H1 (cell line): ENCODE measurements at regions not wholly inside any gene's neighbourhood (a gene's known extent, or its start where the extent isn't known, plus 50 kb on each side); places are given as distances from the start of the nearest gene placed in this dataset.

Source experiments
- CTCF ChIA-PET: fragments of 300-600 bp; sonication (Branson Sonifier 250); formaldehyde crosslinking; loops from one replicate; lab custom pipeline; 2021; ENCODE audit not compliant: partially characterized antibody; lab: Charles Lee
- POLR2A ChIA-PET: fragments of 300-600 bp; sonication (Branson Sonifier 250); formaldehyde crosslinking; loops from one replicate; lab custom pipeline; 2021; ENCODE audit warnings: inconsistent platforms; ENCODE audit not compliant: partially characterized antibody; lab: Charles Lee
- DNase-seq, 2 experiments: peaks; one replicate each; pipeline versions ENCODE4 v3.0.0 to v3.0.0-alpha.2; 2010 to 2022; ENCODE audit warnings: low spot score in 2 of 2, low read depth in 1 of 2, mixed read lengths in 1 of 2
- FAIRE-seq: peaks from 2 replicates; lab custom pipeline; 2011; peaks lifted over from hg19 to GRCh38; lab: Jason Lieb, UNC
- H2AFZ ChIP-seq: 2 replicates; pipeline ENCODE4 v1.8.1; 2012; ENCODE audit warnings: low read length, inconsistent platforms
- H2AK5ac ChIP-seq: 2 replicates; pipeline ENCODE4 v1.6.1; 2013; ENCODE audit warnings: low read depth, low read length
- H2BK120ac ChIP-seq: replicated peaks from 2 replicates; pipeline ENCODE3; 2013; ENCODE audit warnings: low read depth, low read length, inconsistent platforms
- H2BK12ac ChIP-seq: 2 replicates; pipeline ENCODE4 v1.6.1; 2013; ENCODE audit warnings: low read depth, low read length
- H2BK15ac ChIP-seq: 2 replicates; pipeline ENCODE4 v1.6.1; 2013; ENCODE audit warnings: low read length
- H2BK20ac ChIP-seq: 2 replicates; pipeline ENCODE4 v1.6.1; 2013; ENCODE audit warnings: low read length
- H2BK5ac ChIP-seq: 2 replicates; pipeline ENCODE4 v1.6.1; 2013; ENCODE audit warnings: low read depth, low read length
- H3K14ac ChIP-seq: 2 replicates; pipeline ENCODE4 v1.6.1; 2013; ENCODE audit warnings: inconsistent platforms; ENCODE audit not compliant: insufficient read length
- H3K18ac ChIP-seq: 2 replicates; pipeline ENCODE4 v1.6.1; 2013; ENCODE audit warnings: low read length; ENCODE audit errors: extremely low read depth
- H3K23ac ChIP-seq: 2 replicates; pipeline ENCODE4 v1.6.1; 2013; ENCODE audit warnings: inconsistent platforms; ENCODE audit not compliant: insufficient read length
- H3K23me2 ChIP-seq: 2 replicates; pipeline ENCODE4 v1.6.1; 2013; ENCODE audit warnings: low read depth, low read length
- H3K27ac ChIP-seq: 2 replicates; pipeline ENCODE4 v1.6.1; 2011; ENCODE audit warnings: low read depth, low read length, inconsistent platforms
- H3K27me3 ChIP-seq, 4 experiments: replicated peaks in 1 of 4; 1 replicate in 1 of 4; 2 replicates in 3 of 4; pipeline versions ENCODE4 v1.6.1 to v1.8.1; 2011 to 2013; ENCODE audit warnings: low read length in 3 of 4, mild to moderate bottlenecking in 3 of 4, inconsistent platforms in 2 of 4, mixed read lengths in 2 of 4, moderate library complexity in 1 of 4; ENCODE audit not compliant: control insufficient read depth in 3 of 4, insufficient read depth in 3 of 4; ENCODE audit errors: extremely low read depth in 1 of 4
- H3K36me3 ChIP-seq, 4 experiments: 2 replicates each; pipeline versions ENCODE4 v1.6.1 to v1.8.1; 2011 to 2013; ENCODE audit warnings: mild to moderate bottlenecking in 4 of 4, low read length in 3 of 4, moderate library complexity in 2 of 4, control low read depth in 1 of 4, inconsistent platforms in 1 of 4; ENCODE audit not compliant: insufficient read depth in 4 of 4, control insufficient read depth in 2 of 4
- H3K4ac ChIP-seq: replicated peaks from 2 replicates; pipeline ENCODE3; 2013; ENCODE audit warnings: low read length, low read depth, mixed read lengths, inconsistent platforms; ENCODE audit not compliant: insufficient read length
- H3K4me1 ChIP-seq, 4 experiments: replicated peaks in 1 of 4; 1 replicate in 1 of 4; 2 replicates in 3 of 4; pipeline versions ENCODE4 v1.6.1 to v1.8.1; 2011 to 2013; ENCODE audit warnings: low read length in 3 of 4, inconsistent platforms in 2 of 4, mixed read lengths in 1 of 4; ENCODE audit not compliant: insufficient read depth in 4 of 4, control insufficient read depth in 3 of 4
- H3K4me2 ChIP-seq, 2 experiments: 2 replicates each; pipeline versions ENCODE4 v1.6.1 to v1.8.1; 2011 to 2013; ENCODE audit warnings: low read depth in 2 of 2, low read length in 2 of 2, control low read depth in 1 of 2, inconsistent platforms in 1 of 2, mild to moderate bottlenecking in 1 of 2; ENCODE audit not compliant: insufficient read depth in 1 of 2
- H3K4me3 ChIP-seq, 4 experiments: fragments of 200-600, 300-600 bp in 1 of 4; sonication (generic), shearing (Covaris generic), sonication (Bioruptor Twin) in 1 of 4; 2 replicates each; pipeline versions ENCODE4 v1.5.1 to v1.8.1; 2011 to 2016; ENCODE audit warnings: low read length in 4 of 4, low read depth in 3 of 4, control low read depth in 2 of 4, inconsistent platforms in 2 of 4, mild to moderate bottlenecking in 2 of 4, mixed read lengths in 1 of 4, moderate library complexity in 1 of 4; ENCODE audit not compliant: insufficient read depth in 2 of 4; ENCODE audit errors: extremely low read depth in 1 of 4
- H3K56ac ChIP-seq: replicated peaks from 2 replicates; pipeline ENCODE3; 2013; ENCODE audit warnings: low read depth, mild to moderate bottlenecking, mixed read lengths, low read length, inconsistent platforms; ENCODE audit not compliant: insufficient read length
- H3K79me1 ChIP-seq: 2 replicates; pipeline ENCODE4 v1.6.1; 2013; ENCODE audit warnings: low read depth, low read length, control low read depth
- H3K79me2 ChIP-seq, 2 experiments: 2 replicates each; pipeline versions ENCODE4 v1.6.1 to v1.8.1; 2012 to 2013; ENCODE audit warnings: low read length in 2 of 2, mild to moderate bottlenecking in 2 of 2, inconsistent platforms in 1 of 2; ENCODE audit not compliant: insufficient read depth in 2 of 2, control insufficient read depth in 1 of 2
- H3K9ac ChIP-seq, 4 experiments: replicated peaks in 1 of 4; 1 replicate in 1 of 4; 2 replicates in 3 of 4; pipeline versions ENCODE4 v1.6.1 to v1.8.1; 2011 to 2013; ENCODE audit warnings: low read depth in 3 of 4, low read length in 3 of 4, control low read depth in 2 of 4, mild to moderate bottlenecking in 2 of 4, moderate library complexity in 2 of 4, inconsistent platforms in 1 of 4; ENCODE audit errors: extremely low read depth in 1 of 4
- H3K9me3 ChIP-seq, 2 experiments: 2 replicates each; pipeline versions ENCODE4 v1.6.1 to v1.8.1; 2012 to 2013; ENCODE audit warnings: mild to moderate bottlenecking in 2 of 2, moderate library complexity in 2 of 2, control low read depth in 1 of 2, inconsistent platforms in 1 of 2, low read depth in 1 of 2, low read length in 1 of 2, mixed read lengths in 1 of 2; ENCODE audit not compliant: insufficient read depth in 2 of 2
- H4K20me1 ChIP-seq, 2 experiments: replicated peaks in 1 of 2; 2 replicates each; pipeline versions ENCODE3 to v1.8.1; 2011 to 2013; ENCODE audit warnings: inconsistent platforms in 2 of 2, low read length in 2 of 2, mild to moderate bottlenecking in 1 of 2; ENCODE audit not compliant: insufficient read depth in 2 of 2, control insufficient read depth in 1 of 2
- H4K5ac ChIP-seq: 2 replicates; pipeline ENCODE4 v1.6.1; 2013; ENCODE audit warnings: low read length, low read depth, mixed read lengths, inconsistent platforms; ENCODE audit not compliant: insufficient read length
- H4K8ac ChIP-seq: 2 replicates; pipeline ENCODE4 v1.8.0; 2013; ENCODE audit warnings: mild to moderate bottlenecking, moderate library complexity, low read length, inconsistent platforms; ENCODE audit not compliant: insufficient read depth; ENCODE audit errors: extremely low read depth
- H4K91ac ChIP-seq: replicated peaks from 2 replicates; pipeline ENCODE3; 2013; ENCODE audit warnings: low read length, mixed read lengths, inconsistent platforms; ENCODE audit not compliant: insufficient read length
- BRCA1 ChIP-seq: IDR thresholded peaks from 2 replicates; pipeline ENCODE4 v1.6.1; 2012; ENCODE audit warnings: low read depth, low read length, improper control_type of control experiment
- CHD2 ChIP-seq: IDR thresholded peaks from 2 replicates; pipeline ENCODE4 v1.6.1; 2012; ENCODE audit warnings: low read length, improper control_type of control experiment
- CREB1 ChIP-seq: IDR thresholded peaks from 2 replicates; pipeline ENCODE4 v1.6.1; 2012; ENCODE audit warnings: inconsistent platforms
- GABPA ChIP-seq: IDR thresholded peaks from 2 replicates; pipeline ENCODE4 v1.6.1; 2011; ENCODE audit warnings: mild to moderate bottlenecking, low read length, moderate library complexity, borderline replicate concordance; ENCODE audit not compliant: insufficient read depth
- PHF8 ChIP-seq: fragments of 200-600 bp; sonication (generic); conservative IDR thresholded peaks from 2 replicates; pipeline ENCODE4 v1.7.1; 2012; ENCODE audit warnings: low read depth, mild to moderate bottlenecking, inconsistent platforms, low read length, moderate library complexity
- RBBP5 ChIP-seq: IDR thresholded peaks from 2 replicates; pipeline ENCODE4 v1.7.1; 2012; ENCODE audit warnings: low read depth, mild to moderate bottlenecking, inconsistent platforms, low read length, moderate library complexity, borderline replicate concordance
- RNF2 ChIP-seq: fragments of 200-900, 300-1000 bp; sonication (generic); IDR thresholded peaks from 2 replicates; pipeline ENCODE4 v1.7.1; 2016; ENCODE audit warnings: borderline replicate concordance, low read depth, mild to moderate bottlenecking, antibody characterized with exemption, low read length; ENCODE audit not compliant: poor library complexity, severe bottlenecking; ENCODE audit errors: missing control alignments
- SIRT6 ChIP-seq: IDR thresholded peaks from one replicate; pipeline ENCODE4 v1.7.1; 2012; ENCODE audit warnings: low read length, inconsistent platforms
- WGBS, 2 experiments: shearing (Covaris generic) in 1 of 2; methylation state at CpG; one replicate each; pipeline versions ENCODE4 v1.1.6 to v1.1.7; 2013 to 2015; ENCODE audit warnings: low lambda C conversion rate in 2 of 2, mixed read lengths in 2 of 2, inconsistent platforms in 1 of 2, low coverage in 1 of 2, missing lambda C conversion rate in 1 of 2; ENCODE audit not compliant: insufficient replicate concordance in 2 of 2, insufficient coverage in 1 of 2, insufficient read length in 1 of 2; ENCODE audit errors: extremely low coverage in 1 of 2, missing lambda C conversion rate in 1 of 2; 5-methylcytosine and 5-hydroxymethylcytosine counted together
- TF ChIP-seq, protein P1 (sequence below): IDR thresholded peaks from 2 replicates; pipeline ENCODE4 v1.6.1; 2011; ENCODE audit warnings: low read depth, mild to moderate bottlenecking, low read length; ENCODE audit not compliant: insufficient read depth

DNA sequence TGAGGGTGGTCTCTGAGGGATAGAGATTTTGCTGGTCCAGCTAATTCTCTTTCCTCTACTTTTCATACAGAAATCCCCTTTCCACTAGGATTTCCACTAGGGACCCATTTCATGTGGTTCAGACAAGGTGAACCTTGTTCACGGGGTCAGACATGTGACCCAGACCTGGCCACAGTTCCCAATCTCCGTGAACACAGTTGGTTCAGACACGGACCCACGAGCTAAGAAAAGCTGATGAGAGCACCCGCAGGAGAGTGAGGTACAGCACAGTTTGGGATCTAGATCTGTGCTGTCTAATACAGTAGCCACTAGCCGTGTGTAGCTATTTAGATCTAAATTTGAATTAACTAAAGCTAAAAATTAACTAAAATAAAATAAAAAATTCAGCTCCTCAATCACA, 88.1 kb downstream of the AXIN2 start:
- H3K9ac ChIP-seq = no peak overlapping the region
- H3K4ac ChIP-seq = no peak overlapping the region
- 85% methylated on average over 6 of the region's 6 CpGs; no CpG with 5 or more reads in 1 of the 2 experiments for WGBS, 2 experiments
- H3K79me2 ChIP-seq = no peaks in the 10 kb centered on the region
- ChIA-PET POLR2A (interaction anchor here (0.6 to 1.6 kb wide), 2 partner anchors 13 to 542 kb away, joined by 4 to 5 read pairs; no protein-coding TSS in a partner anchor), CTCF (interaction anchor here (1.0 kb wide), 1 partner anchor 36 kb away, joined by 3 read pairs; no protein-coding TSS in a partner anchor)
- H4K20me1 ChIP-seq = no peaks in the 10 kb centered on the region
- no peak overlapping the region for H2BK20ac ChIP-seq
- no peaks in the 10 kb centered on the region; a peak in 1 of 4 replicates for H3K9me3 ChIP-seq
- H3K14ac ChIP-seq = no peak overlapping the region
- DNase-seq (no peak), FAIRE-seq (no peak)
- no peak overlapping the region for H2AFZ ChIP-seq
- no peak overlapping the region for H2AK5ac ChIP-seq
- H3K23me2 ChIP-seq = no peaks in the 10 kb centered on the region
- H4K5ac ChIP-seq = no peak overlapping the region
- no peak overlapping the region for H4K91ac ChIP-seq
- no peaks in the 10 kb centered on the region for H3K4me1 ChIP-seq
- H3K36me3 ChIP-seq = no peaks in the 10 kb centered on the region
- no peak overlapping the region for H3K27ac ChIP-seq
- no peak overlapping the region for H3K23ac ChIP-seq
- H3K4me3 ChIP-seq = no peak overlapping the region
- no peak overlapping the region for H4K8ac ChIP-seq
- no peak overlapping the region for H2BK12ac ChIP-seq
- H3K18ac ChIP-seq = no peak overlapping the region
- H3K4me2 ChIP-seq = no peak overlapping the region
- no peaks in the 10 kb centered on the region for H3K27me3 ChIP-seq
- H3K79me1 ChIP-seq = no peaks in the 10 kb centered on the region
- no peak overlapping the region for H2BK5ac ChIP-seq
- no peak overlapping the region for H2BK120ac ChIP-seq
- H3K56ac ChIP-seq = no peak overlapping the region
- no peak overlapping the region for H2BK15ac ChIP-seq
- TF ChIP-seq SIRT6 = no peak
- no peak for TF ChIP-seq CREB1
- TF ChIP-seq GABPA = no peak
- TF ChIP-seq PHF8 = no peak
- no peak for TF ChIP-seq BRCA1
- TF ChIP-seq RNF2 = no peak
- TF ChIP-seq CHD2 = no peak
- TF ChIP-seq RBBP5 = no peak
- TF ChIP-seq, protein P1, sequence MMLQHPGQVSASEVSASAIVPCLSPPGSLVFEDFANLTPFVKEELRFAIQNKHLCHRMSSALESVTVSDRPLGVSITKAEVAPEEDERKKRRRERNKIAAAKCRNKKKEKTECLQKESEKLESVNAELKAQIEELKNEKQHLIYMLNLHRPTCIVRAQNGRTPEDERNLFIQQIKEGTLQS = no peak
